GM19239 (cell line): ENCODE measurements at regions not wholly inside any gene's neighbourhood (a gene's known extent, or its start where the extent isn't known, plus 50 kb on each side); places are given as distances from the start of the nearest gene placed in this dataset.

Source experiments
- DNase-seq: peaks from one replicate; pipeline ENCODE4 v3.0.0; 2011; ENCODE audit warnings: low spot score; ENCODE audit not compliant: insufficient read length
- FAIRE-seq: peaks from 2 replicates; lab custom pipeline; 2011; peaks lifted over from hg19 to GRCh38; lab: Jason Lieb, UNC

DNA sequence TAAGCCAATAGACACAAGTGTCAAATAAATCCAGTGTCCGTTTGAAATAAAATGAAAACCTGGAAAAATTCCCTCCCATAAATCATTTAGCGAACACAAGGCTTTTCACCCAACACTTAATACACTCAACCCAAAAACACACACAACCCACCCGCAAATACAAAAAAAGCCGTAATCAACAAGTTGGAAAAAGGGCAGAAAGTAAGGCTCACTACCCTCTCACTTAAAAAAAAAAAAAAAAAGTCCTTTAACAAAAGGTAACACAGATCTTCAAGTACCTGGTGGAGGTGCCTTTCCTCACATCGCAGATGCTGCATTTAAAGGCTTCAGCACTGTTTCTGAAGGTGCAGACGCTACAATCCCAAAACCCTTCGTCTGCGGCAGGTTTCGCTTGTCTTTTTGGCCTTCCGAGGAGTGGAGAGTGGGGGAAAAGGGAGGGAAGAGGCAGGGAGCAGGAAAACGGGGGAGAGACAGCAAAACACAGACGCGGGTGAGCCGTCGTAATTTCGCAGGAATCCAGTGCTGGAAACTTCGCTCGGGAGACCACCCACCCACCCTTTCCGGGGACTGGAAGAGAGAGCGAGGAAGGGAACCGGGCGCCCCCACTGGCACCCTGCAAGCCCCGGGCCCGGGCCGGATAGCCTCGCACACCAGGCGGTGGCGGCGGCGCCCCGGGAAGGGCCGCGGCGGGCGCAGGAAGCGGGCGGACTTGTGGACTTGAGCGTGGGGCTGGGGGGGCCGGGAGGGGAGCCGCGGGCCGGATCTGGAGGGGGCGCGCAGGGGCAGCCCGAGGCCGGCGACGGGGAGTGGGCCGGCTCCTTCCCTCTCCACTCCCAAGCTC is 401.8 kb downstream of the SHQ1 start, which contains the start of gene RYBP:
Gene RYBP (minus strand): TSS at position 404 of the 841 bp plus-strand sequence.
- FAIRE-seq (no peak), DNase-seq (no peak)

DNA sequence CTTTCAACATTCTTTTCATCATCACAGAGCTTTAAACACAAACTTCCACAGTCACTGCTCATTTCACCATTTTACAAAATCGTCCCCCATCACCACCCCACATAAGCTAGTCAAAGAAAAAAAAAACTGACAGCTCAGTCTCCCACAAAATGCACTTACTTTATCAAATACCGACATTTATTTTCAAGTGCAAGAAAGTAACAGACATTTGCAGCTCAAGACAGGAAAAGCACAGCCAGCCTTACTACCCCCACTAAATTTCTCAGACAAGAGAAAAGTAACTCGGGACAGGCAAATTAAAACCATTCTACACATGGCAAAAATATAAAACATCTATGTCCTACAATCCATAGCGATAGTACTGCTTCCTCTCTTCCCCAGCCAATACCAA is 402.4 kb downstream of the SHQ1 start:
- DNase-seq (no peak), FAIRE-seq (no peak)

DNA sequence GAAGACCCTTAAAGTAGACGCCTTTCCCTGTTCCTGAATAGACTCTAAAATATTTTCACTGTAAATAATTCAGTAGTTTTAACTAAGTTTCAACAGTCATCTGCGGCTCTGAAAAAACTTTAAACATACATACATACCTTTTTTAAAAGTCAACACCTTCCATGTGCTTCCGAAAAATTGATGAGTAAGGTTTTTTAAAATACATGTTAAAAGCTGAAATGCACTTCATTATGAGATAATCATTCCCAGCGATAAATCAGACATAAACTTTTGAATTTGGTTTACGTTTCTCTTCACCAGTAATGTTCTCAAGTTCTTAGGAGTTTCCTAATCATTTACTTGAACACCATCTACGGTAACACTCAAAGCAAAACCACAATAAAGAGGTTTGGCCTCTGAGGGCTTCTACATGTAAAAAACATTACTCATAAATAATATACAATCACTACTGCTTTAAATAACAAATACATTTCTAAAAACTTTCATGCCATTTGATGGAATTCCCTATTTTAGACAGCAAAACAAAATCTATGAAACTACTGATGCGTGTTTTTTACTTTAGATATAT is 403.5 kb downstream of the SHQ1 start:
- no peak for FAIRE-seq
- DNase-seq: no peak

DNA sequence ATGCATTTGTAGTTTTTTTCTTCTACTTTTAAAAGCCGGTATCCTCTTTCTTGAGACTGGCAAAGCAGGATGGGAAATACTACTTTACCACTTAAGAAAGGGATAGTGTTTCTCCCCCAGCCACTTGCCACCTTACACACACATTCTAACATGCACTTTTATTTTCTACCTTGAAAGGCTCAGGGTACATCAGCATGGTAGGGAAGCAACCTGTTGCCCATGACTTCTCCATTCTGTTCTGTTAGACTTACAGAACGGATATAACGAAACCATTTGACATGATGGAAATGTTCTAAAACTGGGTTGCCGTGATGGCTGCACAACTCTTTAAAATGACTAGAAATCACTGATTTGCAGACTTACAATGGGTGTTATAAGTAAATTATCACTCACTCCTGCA is 405.5 kb downstream of the SHQ1 start:
- DNase-seq (no peak), FAIRE-seq (no peak)

DNA sequence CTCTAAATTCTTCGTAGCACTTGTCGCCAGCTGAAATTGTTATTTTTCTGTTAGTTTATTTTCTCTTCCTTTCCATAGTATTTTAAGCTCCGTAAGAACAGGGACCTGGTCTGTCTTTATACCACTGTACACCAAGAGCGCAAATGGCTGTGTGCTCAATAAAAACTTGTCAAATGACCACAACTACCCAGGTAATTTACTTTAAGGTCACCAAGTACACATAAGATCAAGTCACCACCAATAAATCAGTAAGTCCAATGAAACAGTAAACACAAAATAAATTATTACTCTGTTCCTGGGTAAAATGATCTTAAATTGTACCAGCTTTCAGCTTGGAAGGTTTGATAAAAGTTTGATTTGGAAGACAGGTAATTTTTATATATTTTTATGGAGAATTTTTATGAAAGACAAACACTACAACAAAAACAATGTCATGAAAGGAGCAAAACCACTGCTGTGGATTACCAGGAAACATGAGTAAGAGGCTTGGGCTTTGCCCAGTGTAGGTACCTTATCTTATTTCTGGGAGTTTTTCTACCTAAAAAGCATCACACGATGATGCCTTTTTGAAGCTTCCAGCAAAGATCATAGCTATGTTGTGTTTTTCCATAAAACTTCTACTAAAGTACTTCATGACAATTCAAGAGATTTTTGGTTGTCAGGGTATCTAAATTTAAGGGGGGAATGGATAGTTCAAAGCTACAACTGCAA is 406.8 kb downstream of the SHQ1 start:
- DNase-seq: no peak
- no peak for FAIRE-seq

DNA sequence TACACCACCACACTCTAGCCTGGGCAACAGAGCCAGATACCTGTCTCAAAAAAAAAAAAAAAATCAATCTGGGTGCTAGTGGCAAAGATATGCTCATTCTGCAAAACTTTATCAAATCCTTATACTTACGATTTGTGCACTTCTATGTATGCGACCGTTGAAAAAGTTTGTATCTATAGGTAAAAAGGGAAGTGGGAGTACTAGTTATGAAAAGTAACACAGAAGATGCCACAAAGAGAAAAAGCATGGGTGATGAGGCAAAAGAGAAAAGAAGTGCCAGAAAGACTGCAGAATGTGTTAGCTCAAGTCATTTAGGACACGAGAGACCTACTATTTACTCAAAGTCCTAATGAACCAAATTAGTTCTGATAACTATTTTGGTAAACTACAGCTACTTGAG is 407.8 kb downstream of the SHQ1 start:
- FAIRE-seq (peak; percentile 72), DNase-seq (no peak)

DNA sequence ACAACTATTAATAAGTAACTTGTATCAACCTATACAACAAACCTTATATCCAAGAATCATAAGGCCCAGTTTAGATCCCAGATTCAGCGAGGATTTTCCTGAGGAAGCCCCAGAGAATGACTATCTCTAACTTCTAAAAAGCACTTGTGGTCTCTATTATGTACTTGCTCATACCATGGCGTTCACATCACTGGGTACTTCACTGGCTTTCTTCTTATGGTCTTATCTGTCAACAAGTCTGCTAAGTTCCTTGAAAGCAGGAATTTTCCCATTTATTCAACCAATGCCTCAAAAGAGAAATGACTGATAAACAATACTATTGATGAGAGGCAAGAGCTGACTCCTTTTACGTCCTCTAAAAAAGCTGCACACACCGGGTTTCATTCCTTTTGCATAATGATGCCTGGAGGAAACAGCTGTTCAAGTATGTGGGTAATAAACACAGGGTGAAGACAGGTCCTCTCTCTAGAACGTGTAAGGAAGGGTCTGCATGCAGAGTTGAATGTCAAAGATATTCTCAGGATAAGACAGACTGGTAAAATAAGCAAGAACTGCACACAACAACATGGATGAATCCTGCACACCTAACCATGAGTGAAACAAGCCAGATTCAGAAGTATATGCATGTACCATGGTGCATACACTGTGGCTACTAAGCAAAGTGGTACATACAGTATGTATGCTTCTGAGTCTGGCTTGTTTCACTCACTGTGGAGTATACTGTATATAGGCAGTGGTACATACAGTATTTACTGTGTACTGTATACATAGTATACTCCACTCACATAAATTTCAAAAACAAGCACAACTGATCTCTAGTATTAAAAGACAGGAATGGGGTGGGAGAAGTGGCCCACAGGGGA is 408.7 kb downstream of the SHQ1 start:
- peak; percentile 94 for FAIRE-seq

DNA sequence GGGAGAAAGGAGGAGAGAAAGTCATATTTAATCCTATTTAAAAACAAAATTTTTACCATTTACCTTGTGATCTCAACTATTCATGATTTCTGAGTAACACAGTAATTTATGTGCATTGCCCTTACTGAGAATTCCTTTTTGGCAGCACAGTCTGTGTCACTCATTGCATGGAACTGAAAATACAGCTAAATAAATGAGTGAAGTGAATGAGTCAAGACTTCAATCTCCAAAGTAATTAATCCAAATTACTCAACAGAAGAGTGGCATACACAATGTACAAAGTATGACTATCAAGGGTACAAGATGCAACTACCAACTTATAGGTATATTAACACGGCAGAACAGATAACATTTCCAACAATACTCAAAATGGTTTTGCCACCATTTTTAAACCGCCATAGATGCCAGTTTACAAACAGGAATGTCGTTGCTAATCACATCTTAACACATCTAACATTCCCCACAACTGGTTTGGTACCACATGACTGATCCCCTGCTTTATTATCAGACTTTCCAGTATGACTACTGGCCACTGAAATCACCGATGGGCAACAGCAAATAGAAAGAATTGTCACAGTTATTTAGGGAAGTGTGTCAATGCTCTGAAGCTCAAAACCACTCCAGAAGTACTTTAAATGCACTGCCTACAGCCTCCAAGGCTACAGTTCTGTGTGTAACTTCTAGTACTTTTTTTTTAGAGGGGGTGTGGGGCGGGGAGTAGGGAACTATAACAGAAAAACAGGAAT is 410.4 kb downstream of the SHQ1 start:
- DNase-seq (no peak), FAIRE-seq (peak; percentile 45)

More for the DNA sequence above, 408.7 kb downstream of the SHQ1 start:
- no peak for DNase-seq

DNA sequence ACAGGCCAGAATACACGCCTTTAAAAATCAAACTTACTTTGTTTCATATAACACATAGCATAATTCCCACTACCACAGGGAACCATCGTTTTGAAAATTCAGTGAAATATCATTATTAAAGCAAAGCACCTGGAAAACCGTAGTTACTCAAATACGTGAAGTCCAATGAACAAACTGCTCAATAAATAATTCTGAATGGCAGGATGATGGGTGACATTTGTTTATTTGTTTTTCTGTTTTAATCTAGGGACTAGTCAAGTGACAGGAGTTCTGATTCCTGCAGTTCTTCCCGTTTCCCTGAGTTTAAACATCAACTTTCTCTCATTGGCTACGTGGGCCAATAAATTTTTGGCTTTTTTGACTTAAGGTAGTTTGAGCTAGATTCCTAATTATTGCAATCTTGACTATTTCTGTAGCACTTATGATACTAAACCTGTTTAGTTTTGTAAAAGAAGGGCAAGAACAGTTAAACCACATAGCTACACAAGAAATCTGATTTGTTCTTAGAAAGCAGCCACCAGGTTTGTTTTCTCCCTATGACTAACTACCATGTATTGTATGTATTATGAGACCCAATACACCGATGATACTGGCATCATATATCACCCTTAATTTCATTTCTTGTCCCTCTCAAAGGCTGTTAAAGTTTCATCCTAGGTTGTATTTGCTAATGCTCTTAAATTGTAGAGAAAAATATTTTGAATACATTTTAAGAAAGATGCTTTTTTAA is 411.2 kb downstream of the SHQ1 start:
- DNase-seq (no peak), FAIRE-seq (peak; percentile 73)

DNA sequence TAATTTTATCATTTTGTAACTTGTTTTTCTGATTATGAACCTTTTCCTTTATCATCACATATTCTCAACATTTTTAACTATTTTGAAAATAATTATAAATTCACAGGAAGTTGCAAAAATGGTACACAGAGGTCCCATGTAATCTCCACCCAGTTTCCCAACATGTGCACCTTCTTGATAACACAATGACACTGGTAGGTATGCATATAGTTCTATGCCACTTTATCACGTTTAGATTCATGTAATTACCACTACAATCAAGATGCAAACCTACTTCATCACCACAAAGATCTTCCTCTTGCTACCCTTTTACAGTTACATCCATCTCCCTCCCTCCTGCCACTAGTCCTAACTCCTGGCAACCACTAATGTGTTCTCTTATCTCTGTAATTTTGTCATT is 413.9 kb downstream of the SHQ1 start:
- DNase-seq (no peak), FAIRE-seq (no peak)

DNA sequence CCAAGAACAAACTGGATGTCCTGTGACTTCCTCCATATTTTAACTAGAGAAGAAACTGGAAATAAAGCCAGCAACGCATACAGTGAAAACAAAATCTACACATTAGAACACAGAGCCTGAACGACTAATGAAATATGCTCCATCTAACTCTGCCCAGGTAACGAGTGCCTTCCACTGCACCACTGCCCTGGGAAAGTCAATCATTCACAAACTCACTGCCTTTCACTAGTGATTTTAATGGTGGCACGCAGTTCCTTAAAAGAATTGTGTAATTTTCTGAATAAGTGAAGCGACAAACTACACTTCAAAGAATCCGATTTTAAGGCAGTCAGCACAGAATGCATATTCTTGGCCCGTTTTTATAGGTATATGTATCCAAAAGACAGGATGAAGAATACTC is 416.0 kb downstream of the SHQ1 start:
- DNase-seq (no peak), FAIRE-seq (no peak)

DNA sequence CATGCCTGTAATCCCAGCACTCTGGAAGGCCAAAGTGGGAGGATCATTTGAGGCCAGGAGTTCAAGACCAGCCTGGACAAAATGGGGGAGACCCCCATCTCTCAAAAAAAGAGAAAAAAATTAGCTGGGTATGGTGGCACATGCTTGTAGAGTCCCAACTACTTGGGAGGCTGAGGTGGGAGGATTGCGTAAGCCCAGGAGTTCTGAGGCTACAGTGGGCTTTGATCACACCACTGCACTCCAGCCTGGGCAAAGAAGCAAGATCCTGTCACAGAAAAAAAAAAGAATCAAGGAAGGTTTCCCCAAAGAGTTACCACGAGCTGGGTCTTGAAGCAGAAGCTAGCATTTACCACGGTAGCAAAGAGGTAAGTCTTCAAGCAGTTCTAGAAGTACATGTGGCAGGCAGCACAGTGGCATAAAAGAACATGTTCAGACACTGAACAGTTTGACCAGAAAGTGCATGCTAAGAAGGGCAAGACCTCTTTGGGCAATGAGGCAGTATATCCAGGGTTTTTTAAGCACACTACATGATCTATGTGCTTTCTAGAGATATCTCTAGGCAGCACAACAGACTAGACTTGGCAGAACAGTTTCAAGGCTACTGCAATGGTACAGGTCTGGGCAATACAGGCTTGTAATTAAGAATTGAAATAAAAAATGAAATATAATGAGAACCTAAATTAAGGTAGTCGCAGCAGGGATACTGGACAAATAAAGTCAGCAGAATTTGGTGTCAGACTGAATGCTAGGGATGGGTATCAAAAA is 418.5 kb downstream of the SHQ1 start:
- FAIRE-seq (no peak), DNase-seq (no peak)

DNA sequence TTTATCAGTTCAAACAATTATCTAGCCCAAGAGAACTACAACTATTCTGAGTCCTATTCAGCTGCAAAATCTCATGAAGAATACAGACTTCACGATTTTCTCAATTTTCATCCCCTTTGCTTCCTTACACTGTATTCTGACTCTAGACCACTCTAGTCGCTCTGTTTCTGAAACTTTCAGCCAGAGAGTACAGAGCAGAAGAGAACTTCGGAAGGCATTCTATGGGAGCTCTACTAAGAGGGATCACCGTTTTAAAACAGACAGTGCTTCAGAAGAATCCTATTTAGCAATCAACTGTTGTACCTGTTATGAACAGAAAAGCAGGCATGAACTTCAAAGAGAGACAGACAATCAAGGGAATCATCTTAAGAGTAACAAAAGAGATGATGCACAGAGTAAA is 419.4 kb downstream of the SHQ1 start:
- FAIRE-seq (no peak), DNase-seq (no peak)

DNA sequence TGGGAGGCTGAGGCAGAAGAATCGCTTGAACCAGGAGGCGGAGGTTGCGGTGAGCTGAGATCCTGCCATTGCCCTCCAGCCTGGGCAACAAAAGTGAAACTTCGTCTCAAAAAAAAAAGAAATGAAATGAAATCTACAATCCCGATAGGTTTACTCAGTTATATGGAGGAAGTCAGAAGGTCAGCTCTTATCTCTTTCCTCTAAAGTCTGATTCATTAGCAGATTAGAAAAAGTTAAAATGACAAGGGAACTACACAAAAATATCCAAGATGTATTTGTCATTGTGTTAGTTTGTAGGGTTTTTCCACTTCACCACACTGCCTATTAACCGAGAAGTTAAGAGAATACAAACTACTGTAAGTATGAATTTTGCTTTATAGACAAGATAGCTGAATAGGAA is 420.6 kb downstream of the SHQ1 start:
- DNase-seq: no peak
- no peak for FAIRE-seq

DNA sequence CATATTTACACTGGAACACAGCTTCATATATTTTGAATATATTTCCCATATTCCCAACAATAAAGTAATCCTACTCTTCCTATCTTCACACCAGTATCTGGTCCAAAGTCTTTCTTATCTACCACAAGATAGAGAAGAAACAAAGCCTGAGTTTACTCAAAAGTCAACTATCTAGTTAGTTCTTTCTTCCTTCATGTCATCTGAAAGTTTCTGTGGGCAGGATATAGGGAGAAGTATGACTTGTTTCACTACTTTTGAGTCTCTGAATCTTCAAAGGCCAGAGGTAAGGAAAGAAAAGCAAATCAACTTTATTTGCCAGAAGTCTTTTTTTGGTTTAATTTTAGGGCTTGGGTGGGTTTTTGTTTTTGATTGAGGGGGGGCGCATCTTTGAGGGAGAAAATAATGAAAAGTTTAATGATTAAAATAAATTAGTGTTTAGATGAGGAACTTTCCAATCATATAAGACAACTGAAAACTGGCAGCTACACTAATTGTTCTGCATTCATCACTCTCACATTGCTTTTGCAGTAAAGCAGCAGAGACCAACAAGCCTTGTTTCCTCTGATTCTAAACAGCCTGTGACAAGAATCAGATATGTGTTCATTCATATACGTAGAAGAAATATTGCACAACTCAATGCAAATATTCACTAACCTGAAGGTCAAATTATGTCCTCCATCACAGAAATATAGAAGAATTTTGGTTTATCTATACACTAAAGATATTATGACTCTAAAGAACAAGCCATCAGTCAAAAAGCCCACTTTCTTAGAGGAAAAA is 421.4 kb downstream of the SHQ1 start:
- DNase-seq: no peak
- peak; percentile 72 for FAIRE-seq

DNA sequence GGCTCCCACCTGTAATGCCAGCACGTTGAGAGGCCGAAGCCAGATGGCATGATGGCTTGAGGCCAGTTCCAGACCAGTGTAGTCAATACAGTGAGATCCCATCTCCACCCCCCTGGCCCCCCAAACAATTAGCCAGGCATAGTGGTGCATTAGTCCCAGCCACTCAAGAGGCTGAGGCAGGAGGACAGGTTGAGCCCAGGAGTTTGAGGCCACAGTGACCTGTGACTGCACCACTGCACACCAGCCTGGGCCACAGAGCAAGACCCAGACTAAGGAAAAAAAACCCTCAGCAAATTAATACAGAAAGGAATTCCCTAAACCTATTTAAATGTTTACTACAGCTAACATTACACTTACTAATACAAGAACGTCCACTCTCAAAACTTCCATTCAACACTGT is 424.6 kb downstream of the SHQ1 start:
- FAIRE-seq (no peak), DNase-seq (no peak)

DNA sequence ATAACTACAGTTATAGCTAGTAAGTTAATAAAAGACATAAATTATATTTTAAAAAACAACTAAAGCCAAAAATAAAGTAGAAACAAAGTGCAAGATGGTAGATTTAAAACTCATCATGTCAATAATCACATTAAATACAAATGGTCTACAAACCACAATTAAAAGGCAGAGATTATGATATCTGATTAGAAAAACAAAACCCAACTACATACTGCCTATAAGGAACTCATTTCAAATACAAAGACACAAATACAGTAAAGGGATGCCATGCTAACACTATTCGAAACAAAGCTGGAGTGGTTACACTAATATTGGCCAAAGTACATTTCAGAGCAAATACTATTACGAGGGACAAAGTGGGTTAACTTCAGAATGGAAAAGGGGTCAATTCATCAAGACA is 426.5 kb downstream of the SHQ1 start:
- FAIRE-seq: peak; percentile 53
- no peak for DNase-seq

DNA sequence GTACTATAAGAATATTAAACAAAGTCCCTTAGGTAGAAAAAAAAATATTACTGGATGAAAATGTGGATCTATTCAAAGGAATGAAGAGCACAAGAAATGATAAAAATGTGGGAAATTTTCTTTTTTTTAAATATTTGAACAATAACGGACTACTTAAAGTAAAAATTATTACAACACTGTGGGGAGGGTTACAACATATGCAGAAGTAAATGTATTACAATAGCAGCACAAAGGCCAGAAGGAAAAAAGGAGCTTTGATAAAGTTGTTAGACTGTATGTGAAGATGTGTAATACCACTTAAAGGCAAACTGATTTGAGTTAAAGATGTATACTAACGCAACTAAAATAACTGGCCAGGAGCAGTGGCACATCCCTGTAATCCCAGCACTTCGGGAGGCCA is 427.1 kb downstream of the SHQ1 start:
- DNase-seq: no peak
- no peak for FAIRE-seq
